ENCODE measurements at regions not wholly inside any gene's neighbourhood (a gene's known extent, or its start where the extent isn't known, plus 50 kb on each side); places are given as distances from the start of the nearest gene placed in this dataset.
"Not testable (repeated sequence)": the region's sequence is repeated elsewhere in the genome, so short reads cannot be mapped to it uniquely, and the experiment has no call there.

DNA sequence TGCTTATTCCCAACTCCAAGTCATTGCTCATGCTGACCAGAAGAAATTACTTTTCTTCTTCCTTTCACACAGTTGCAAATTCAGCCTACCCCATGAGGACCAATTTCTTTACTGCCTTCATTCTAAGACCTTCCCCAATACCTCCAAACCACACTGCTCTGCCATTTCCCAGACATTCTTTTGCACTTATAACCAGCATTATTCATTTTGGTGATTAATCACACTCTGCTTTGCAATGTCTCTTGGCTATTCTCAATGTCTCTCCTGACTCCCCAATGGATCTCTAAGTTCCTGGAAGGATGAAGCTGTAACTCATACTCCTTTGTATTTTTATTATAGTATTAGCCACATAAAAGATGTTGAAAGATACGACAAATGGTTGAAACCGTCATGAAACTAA is 105.7 kb upstream of the RANBP3L start:
- CTCF ChIA-PET: no interaction called here
- TF ChIP-seq NR2C2 (CRISPR knock-in tag; IDR thresholded peaks at IDR 0.05): no peak
- no peak for TF ChIP-seq ZNF416 (CRISPR knock-in tag; IDR thresholded peaks at IDR 0.05)
- TF ChIP-seq, protein P1, sequence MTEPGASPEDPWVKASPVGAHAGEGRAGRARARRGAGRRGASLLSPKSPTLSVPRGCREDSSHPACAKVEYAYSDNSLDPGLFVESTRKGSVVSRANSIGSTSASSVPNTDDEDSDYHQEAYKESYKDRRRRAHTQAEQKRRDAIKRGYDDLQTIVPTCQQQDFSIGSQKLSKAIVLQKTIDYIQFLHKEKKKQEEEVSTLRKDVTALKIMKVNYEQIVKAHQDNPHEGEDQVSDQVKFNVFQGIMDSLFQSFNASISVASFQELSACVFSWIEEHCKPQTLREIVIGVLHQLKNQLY (CRISPR knock-in tag; IDR thresholded peaks at IDR 0.05): no peak
- H3K9me3 Mint-ChIP-seq: peaks cover 9% of the 10 kb centered on the region
- no peak overlapping the region for H3K4me3 Mint-ChIP-seq
- POLR2A ChIA-PET: no interaction called here
- ATAC-seq: no peak
- H3K27ac Mint-ChIP-seq: no peak overlapping the region
- no peaks in the 10 kb centered on the region for H3K36me3 Mint-ChIP-seq
- no peak for DNase-seq (ENCODE audit: low spot score)
- H3K27me3 Mint-ChIP-seq (ENCODE audit: low read depth): peaks cover 4% of the 10 kb centered on the region
- H3K4me1 Mint-ChIP-seq: peaks cover 5% of the 10 kb centered on the region

DNA sequence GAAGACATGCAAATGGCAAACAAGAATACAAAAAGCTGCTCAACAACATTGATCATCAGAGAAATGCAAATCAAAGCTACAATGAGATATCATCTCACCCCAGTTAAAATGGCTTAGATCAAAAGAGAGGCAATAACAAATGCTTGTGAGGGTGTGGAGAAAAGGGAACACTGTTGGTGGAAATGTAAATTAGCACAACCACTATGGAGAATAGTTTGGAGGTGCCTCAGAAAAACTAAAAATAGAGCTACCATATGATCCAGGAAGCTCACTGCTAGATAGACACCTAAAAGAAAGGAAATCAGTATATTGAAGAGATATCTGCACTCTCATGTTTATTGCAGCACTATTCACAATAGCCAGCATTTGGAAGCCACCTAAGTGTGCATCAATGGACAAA is 108.0 kb upstream of the RANBP3L start:
- H3K4me1 Mint-ChIP-seq; H3K9me3 Mint-ChIP-seq; H3K36me3 Mint-ChIP-seq; H3K4me3 Mint-ChIP-seq; POLR2A ChIA-PET; H3K27ac Mint-ChIP-seq; DNase-seq (ENCODE audit: low spot score); ATAC-seq: not testable (repeated sequence)
- H3K27me3 Mint-ChIP-seq (ENCODE audit: low read depth): peaks cover 14% of the 10 kb centered on the region
- CTCF ChIA-PET: interaction anchor here (1.5 kb wide), 1 partner anchor 281 kb away, joined by 3 read pairs; no protein-coding TSS in a partner anchor

DNA sequence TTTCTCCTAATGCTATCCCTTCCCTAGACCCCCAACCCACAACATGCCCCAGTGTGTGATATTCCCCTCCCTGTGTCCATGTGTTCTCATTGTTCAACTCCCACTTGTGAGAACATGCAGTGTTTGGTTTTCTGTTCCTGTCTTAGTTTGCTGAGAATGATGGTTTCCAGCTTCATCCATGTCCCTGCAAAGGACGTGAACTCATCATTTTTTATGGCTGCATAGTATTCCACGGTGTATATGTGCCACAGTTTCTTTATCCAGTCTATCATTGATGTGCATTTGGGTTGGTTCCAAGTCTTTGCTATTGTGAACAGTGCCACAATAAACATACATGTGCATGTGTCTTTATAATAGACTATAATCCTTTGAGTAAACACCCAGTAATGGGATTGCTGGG is 109.0 kb upstream of the RANBP3L start:
- DNase-seq (ENCODE audit: low spot score); H3K36me3 Mint-ChIP-seq; H3K27ac Mint-ChIP-seq; H3K4me1 Mint-ChIP-seq; ATAC-seq; H3K4me3 Mint-ChIP-seq; POLR2A ChIA-PET; H3K9me3 Mint-ChIP-seq: not testable (repeated sequence)
- H3K27me3 Mint-ChIP-seq (ENCODE audit: low read depth): peaks cover 23% of the 10 kb centered on the region
- CTCF ChIA-PET: interaction anchor here (1.5 kb wide), 1 partner anchor 280 kb away, joined by 3 read pairs; no protein-coding TSS in a partner anchor

DNA sequence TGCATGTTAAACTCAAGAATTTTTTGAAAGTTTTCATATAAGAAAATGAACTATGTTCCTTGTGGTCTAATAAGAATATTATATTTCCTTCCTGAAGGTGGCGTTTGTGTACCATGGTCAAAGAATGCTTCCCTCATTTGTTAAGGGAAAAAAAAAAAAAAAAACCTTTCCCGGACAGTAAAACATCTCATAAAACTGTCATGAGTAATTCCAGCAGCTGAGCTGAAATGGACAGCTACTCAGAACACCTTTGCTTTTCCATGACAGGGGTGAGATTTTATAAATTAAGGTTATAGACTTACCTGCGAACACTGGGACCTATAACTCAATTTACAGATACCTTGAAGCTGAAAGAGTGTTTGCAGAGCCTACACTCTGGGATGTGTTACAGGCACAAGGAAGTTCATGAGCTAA is 113.2 kb upstream of the RANBP3L start:
- no peak overlapping the region for H3K27ac Mint-ChIP-seq
- peaks cover 9% of the 10 kb centered on the region for H3K9me3 Mint-ChIP-seq
- TF ChIP-seq, protein P2, sequence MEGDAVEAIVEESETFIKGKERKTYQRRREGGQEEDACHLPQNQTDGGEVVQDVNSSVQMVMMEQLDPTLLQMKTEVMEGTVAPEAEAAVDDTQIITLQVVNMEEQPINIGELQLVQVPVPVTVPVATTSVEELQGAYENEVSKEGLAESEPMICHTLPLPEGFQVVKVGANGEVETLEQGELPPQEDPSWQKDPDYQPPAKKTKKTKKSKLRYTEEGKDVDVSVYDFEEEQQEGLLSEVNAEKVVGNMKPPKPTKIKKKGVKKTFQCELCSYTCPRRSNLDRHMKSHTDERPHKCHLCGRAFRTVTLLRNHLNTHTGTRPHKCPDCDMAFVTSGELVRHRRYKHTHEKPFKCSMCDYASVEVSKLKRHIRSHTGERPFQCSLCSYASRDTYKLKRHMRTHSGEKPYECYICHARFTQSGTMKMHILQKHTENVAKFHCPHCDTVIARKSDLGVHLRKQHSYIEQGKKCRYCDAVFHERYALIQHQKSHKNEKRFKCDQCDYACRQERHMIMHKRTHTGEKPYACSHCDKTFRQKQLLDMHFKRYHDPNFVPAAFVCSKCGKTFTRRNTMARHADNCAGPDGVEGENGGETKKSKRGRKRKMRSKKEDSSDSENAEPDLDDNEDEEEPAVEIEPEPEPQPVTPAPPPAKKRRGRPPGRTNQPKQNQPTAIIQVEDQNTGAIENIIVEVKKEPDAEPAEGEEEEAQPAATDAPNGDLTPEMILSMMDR (IDR thresholded peaks at IDR 0.05): peak; percentile 22; the same call in 1 of the 2 replicates
- TF ChIP-seq, protein P3, sequence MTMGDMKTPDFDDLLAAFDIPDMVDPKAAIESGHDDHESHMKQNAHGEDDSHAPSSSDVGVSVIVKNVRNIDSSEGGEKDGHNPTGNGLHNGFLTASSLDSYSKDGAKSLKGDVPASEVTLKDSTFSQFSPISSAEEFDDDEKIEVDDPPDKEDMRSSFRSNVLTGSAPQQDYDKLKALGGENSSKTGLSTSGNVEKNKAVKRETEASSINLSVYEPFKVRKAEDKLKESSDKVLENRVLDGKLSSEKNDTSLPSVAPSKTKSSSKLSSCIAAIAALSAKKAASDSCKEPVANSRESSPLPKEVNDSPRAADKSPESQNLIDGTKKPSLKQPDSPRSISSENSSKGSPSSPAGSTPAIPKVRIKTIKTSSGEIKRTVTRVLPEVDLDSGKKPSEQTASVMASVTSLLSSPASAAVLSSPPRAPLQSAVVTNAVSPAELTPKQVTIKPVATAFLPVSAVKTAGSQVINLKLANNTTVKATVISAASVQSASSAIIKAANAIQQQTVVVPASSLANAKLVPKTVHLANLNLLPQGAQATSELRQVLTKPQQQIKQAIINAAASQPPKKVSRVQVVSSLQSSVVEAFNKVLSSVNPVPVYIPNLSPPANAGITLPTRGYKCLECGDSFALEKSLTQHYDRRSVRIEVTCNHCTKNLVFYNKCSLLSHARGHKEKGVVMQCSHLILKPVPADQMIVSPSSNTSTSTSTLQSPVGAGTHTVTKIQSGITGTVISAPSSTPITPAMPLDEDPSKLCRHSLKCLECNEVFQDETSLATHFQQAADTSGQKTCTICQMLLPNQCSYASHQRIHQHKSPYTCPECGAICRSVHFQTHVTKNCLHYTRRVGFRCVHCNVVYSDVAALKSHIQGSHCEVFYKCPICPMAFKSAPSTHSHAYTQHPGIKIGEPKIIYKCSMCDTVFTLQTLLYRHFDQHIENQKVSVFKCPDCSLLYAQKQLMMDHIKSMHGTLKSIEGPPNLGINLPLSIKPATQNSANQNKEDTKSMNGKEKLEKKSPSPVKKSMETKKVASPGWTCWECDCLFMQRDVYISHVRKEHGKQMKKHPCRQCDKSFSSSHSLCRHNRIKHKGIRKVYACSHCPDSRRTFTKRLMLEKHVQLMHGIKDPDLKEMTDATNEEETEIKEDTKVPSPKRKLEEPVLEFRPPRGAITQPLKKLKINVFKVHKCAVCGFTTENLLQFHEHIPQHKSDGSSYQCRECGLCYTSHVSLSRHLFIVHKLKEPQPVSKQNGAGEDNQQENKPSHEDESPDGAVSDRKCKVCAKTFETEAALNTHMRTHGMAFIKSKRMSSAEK (CRISPR knock-in tag; IDR thresholded peaks at IDR 0.05; ENCODE audit: borderline replicate concordance): no peak
- H3K4me3 Mint-ChIP-seq: no peak overlapping the region
- ATAC-seq (no peak), DNase-seq (ENCODE audit: low spot score) (no peak)
- H3K36me3 Mint-ChIP-seq: no peaks in the 10 kb centered on the region
- CTCF ChIA-PET: interaction anchor here (0.6 to 4.2 kb wide), 18 partner anchors 14 to 703 kb away, joined by 3 to 51 read pairs (median 4); partner anchors contain the start of gene NADK2
- POLR2A ChIA-PET: no interaction called here
- peaks cover 60% of the 10 kb centered on the region for H3K27me3 Mint-ChIP-seq (ENCODE audit: low read depth)
- H3K4me1 Mint-ChIP-seq: peaks cover 38% of the 10 kb centered on the region

DNA sequence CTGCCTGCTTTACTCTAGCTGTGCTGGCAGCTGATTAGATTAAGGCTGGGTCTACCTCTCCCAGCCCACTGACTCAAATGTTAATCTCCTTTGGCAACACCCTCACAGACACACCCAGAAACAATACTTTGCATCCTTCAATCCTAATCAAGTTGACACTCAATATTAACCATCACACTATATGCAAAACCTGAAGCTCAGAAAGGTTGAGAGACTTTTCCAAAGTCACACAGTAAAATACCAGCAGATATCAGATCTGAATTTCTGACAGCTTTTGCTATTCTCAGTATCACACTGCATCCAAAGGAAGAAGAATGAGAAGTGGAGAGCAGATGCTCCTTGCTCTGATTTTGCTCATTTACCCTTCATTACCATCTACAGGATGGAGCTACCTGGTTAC is 114.9 kb upstream of the RANBP3L start:
- peaks cover 38% of the 10 kb centered on the region for H3K4me1 Mint-ChIP-seq
- peaks cover 74% of the 10 kb centered on the region for H3K27me3 Mint-ChIP-seq (ENCODE audit: low read depth)
- no peak overlapping the region for H3K27ac Mint-ChIP-seq
- DNase-seq (ENCODE audit: low spot score) (no peak), ATAC-seq (no peak)
- no peaks in the 10 kb centered on the region for H3K36me3 Mint-ChIP-seq
- ChIA-PET POLR2A (no interaction called here), CTCF (interaction anchor here (0.8 to 4.2 kb wide), 8 partner anchors 25 to 279 kb away, joined by 3 to 51 read pairs (median 12); partner anchors contain the start of gene NADK2)
- H3K9me3 Mint-ChIP-seq: no peaks in the 10 kb centered on the region
- H3K4me3 Mint-ChIP-seq: no peak overlapping the region
- TF ChIP-seq ZBTB21 (CRISPR knock-in tag; IDR thresholded peaks at IDR 0.05; ENCODE audit: borderline replicate concordance) (no peak), CREM (CRISPR knock-in tag; IDR thresholded peaks at IDR 0.05) (no peak), ESRRA (CRISPR knock-in tag; IDR thresholded peaks at IDR 0.05; ENCODE audit: borderline replicate concordance) (no peak), GTF2I (CRISPR knock-in tag; conservative IDR thresholded peaks at IDR 0.05) (no peak), NR2C2 (CRISPR knock-in tag; IDR thresholded peaks at IDR 0.05) (no peak), CBFB (CRISPR knock-in tag; IDR thresholded peaks at IDR 0.05; ENCODE audit: low read depth) (no peak), CREB1 (CRISPR knock-in tag; IDR thresholded peaks at IDR 0.05) (no peak), JAZF1 (CRISPR knock-in tag; IDR thresholded peaks at IDR 0.05) (no peak)
- TF ChIP-seq, protein P4, sequence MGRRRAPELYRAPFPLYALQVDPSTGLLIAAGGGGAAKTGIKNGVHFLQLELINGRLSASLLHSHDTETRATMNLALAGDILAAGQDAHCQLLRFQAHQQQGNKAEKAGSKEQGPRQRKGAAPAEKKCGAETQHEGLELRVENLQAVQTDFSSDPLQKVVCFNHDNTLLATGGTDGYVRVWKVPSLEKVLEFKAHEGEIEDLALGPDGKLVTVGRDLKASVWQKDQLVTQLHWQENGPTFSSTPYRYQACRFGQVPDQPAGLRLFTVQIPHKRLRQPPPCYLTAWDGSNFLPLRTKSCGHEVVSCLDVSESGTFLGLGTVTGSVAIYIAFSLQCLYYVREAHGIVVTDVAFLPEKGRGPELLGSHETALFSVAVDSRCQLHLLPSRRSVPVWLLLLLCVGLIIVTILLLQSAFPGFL (CRISPR knock-in tag; IDR thresholded peaks at IDR 0.05; ENCODE audit: borderline replicate concordance): no peak
